K562 (cell line): ENCODE measurements at regions not wholly inside any gene's neighbourhood (a gene's known extent, or its start where the extent isn't known, plus 50 kb on each side); places are given as distances from the start of the nearest gene placed in this dataset.

ENCODE experiments used
- ATAC-seq: fragments of 200-7000 bp; cut with Tn5 transposase; 3 replicates; pipeline ENCODE4 v1.9.1; 2020; ENCODE audit warnings: moderate library complexity
- BruUV-seq: library from RNA; stranded (reverse); fragments of 400-500 nt; replicated peaks from 2 replicates; lab custom pipeline; 2021; lab: Mats Ljungman, UMichigan
- CTCF ChIA-PET: fragments of 300-600 bp; formaldehyde crosslinking; extraction: SDS; loops from one replicate; lab custom pipeline; 2021; ENCODE audit warnings: low intra/inter-chr PET ratio; lab: Yijun Ruan, JAX
- POLR2A ChIA-PET: fragments of 300-600, 350-650 bp; sonication (Branson Sonifier 250); formaldehyde crosslinking; extraction: SDS; loops from one replicate; lab custom pipeline; 2021; ENCODE audit warnings: antibody characterized with exemption, inconsistent platforms; lab: Yijun Ruan, JAX
- DNase-seq, 4 experiments: peaks; one replicate each; pipeline versions ENCODE4 v3.0.0 to v3.0.0-alpha.2; 2011 to 2018; ENCODE audit warnings: low spot score in 3 of 4, mixed read lengths in 3 of 4; ENCODE audit errors: extremely low read depth in 1 of 4
- FAIRE-seq: peaks from 2 replicates; lab custom pipeline; 2011; peaks lifted over from hg19 to GRCh38; lab: Jason Lieb, UNC
- H2AFZ ChIP-seq: 2 replicates; pipeline ENCODE4 v1.6.0; 2011; ENCODE audit warnings: low read depth, low read length, control low read depth, inconsistent platforms
- H3K27ac ChIP-seq: fragments of 200-600 bp; 3 replicates; pipeline ENCODE4 v1.8.0; 2011; ENCODE audit warnings: low read depth, mild to moderate bottlenecking, control low read depth, inconsistent platforms, low read length, moderate library complexity, mixed read lengths; ENCODE audit errors: extremely low read depth
- H3K27me3 ChIP-seq, 2 experiments: fragments of 300-600 bp in 1 of 2; 2 replicates in 1 of 2; 3 replicates in 1 of 2; pipeline versions ENCODE4 v1.6.0 to v1.8.0; 2011; ENCODE audit warnings: inconsistent platforms in 2 of 2, low read length in 2 of 2, mild to moderate bottlenecking in 1 of 2, mixed read lengths in 1 of 2, moderate library complexity in 1 of 2; ENCODE audit not compliant: control insufficient read depth in 2 of 2, insufficient read depth in 2 of 2
- H3K36me3 ChIP-seq: fragments of 300-600 bp; 3 replicates; pipeline ENCODE4 v1.8.0; 2011; ENCODE audit warnings: mild to moderate bottlenecking, low read length, inconsistent platforms; ENCODE audit not compliant: control insufficient read depth, insufficient read depth
- H3K4me1 ChIP-seq, 2 experiments: fragments of 200-600 bp in 1 of 2; replicated peaks in 1 of 2; 2 replicates in 1 of 2; 3 replicates in 1 of 2; pipeline versions ENCODE4 v1.5.1 to v1.8.0; 2011; ENCODE audit warnings: inconsistent platforms in 2 of 2, low read length in 2 of 2, mild to moderate bottlenecking in 1 of 2, mixed read lengths in 1 of 2, moderate library complexity in 1 of 2; ENCODE audit not compliant: control insufficient read depth in 2 of 2, insufficient read depth in 2 of 2
- H3K4me2 ChIP-seq: 2 replicates; pipeline ENCODE4 v1.6.1; 2011; ENCODE audit warnings: low read length, control low read depth, inconsistent platforms, mixed read lengths; ENCODE audit not compliant: insufficient read depth
- H3K4me3 ChIP-seq: fragments of 200-600 bp; sonication (generic), shearing (Covaris generic); 2 replicates; pipeline ENCODE4 v1.5.1; 2016; ENCODE audit warnings: control low read depth, inconsistent platforms
- H3K79me2 ChIP-seq: fragments of 200-600 bp; 3 replicates; pipeline ENCODE4 v1.8.0; 2011; ENCODE audit warnings: low read length, inconsistent platforms; ENCODE audit not compliant: control insufficient read depth, insufficient read depth
- H3K9ac ChIP-seq, 2 experiments: 2 replicates each; pipeline versions ENCODE4 v1.6.0 to v1.6.1; 2011; ENCODE audit warnings: low read depth in 2 of 2, low read length in 2 of 2, control low read depth in 1 of 2, inconsistent platforms in 1 of 2, mild to moderate bottlenecking in 1 of 2, mixed read lengths in 1 of 2; ENCODE audit not compliant: insufficient read depth in 1 of 2
- H3K9me1 ChIP-seq: one replicate; pipeline ENCODE4 v1.6.0; 2011; ENCODE audit warnings: inconsistent platforms, mild to moderate bottlenecking, low read length, moderate library complexity; ENCODE audit not compliant: control insufficient read depth, insufficient read depth
- H3K9me3 ChIP-seq: replicated peaks from 2 replicates; pipeline ENCODE4 v1.5.1; 2011; ENCODE audit warnings: low read depth, low read length, inconsistent platforms; ENCODE audit not compliant: control insufficient read depth, insufficient read depth
- H4K20me1 ChIP-seq: replicated peaks from 2 replicates; pipeline ENCODE4 v1.6.1; 2011; ENCODE audit warnings: low read length, inconsistent platforms, mixed read lengths; ENCODE audit not compliant: control insufficient read depth, insufficient read depth
- RBM14 ChIP-seq: fragments of 200-400 bp; formaldehyde crosslinking; IDR thresholded peaks from 2 replicates; pipeline ENCODE4 v1.6.1; 2018; ENCODE audit warnings: low read depth, mild to moderate bottlenecking, low read length, moderate library complexity, borderline replicate concordance; ENCODE audit not compliant: insufficient read depth
- RERE ChIP-seq: sonication (generic); formaldehyde crosslinking; IDR thresholded peaks from 2 replicates; pipeline ENCODE4 v1.8.0; 2023; ENCODE audit warnings: missing genetic modification reagents, mild to moderate bottlenecking, borderline replicate concordance
- ZNF174 ChIP-seq: fragments of 250-450 bp; sonication (Bioruptor Pico); IDR thresholded peaks from 2 replicates; pipeline ENCODE4 v1.4.0; 2020; ENCODE audit warnings: mild to moderate bottlenecking
- ZNF253 ChIP-seq: fragments of 250-450 bp; sonication (Bioruptor Pico); conservative IDR thresholded peaks from 2 replicates; pipeline ENCODE4 v1.6.1; 2021; ENCODE audit warnings: mild to moderate bottlenecking
- ZNF3 ChIP-seq: fragments of 250-450 bp; sonication (Bioruptor Pico); IDR thresholded peaks from 2 replicates; pipeline ENCODE4 v1.5.0; 2021; ENCODE audit warnings: mild to moderate bottlenecking, moderate library complexity
- WGBS: fragments of 100-300 bp; shearing (Covaris generic); methylation state at CpG from one replicate; pipeline ENCODE4 v1.1.6; 2016; ENCODE audit warnings: low coverage, mixed read lengths; ENCODE audit not compliant: insufficient coverage; ENCODE audit errors: missing lambda C conversion rate; 5-methylcytosine and 5-hydroxymethylcytosine counted together
- in situ Hi-C: fragments of 300-500 bp; cut with MboI; formaldehyde crosslinking; loops from 4 replicates; pipeline ENCODE4 v1.15.0; 2018; ENCODE audit warnings: inconsistent platforms, mixed read lengths
- intact Hi-C: fragments of 100-400 bp; cut with micrococcal nuclease; formaldehyde crosslinking; loops from 2 replicates; pipeline ENCODE4 v1.14.2; 2022

- WGBS: 0% methylated on average over 1 of the region's 1 CpG
- no peaks in the 10 kb centered on the region for H3K9me3 ChIP-seq
- H3K4me3 ChIP-seq: no peak overlapping the region
- intact Hi-C loops (no loop called here), in situ Hi-C loops (no loop called here)
- no peak overlapping the region for H2AFZ ChIP-seq
- H3K36me3 ChIP-seq: no peaks in the 10 kb centered on the region
- no peaks in the 10 kb centered on the region for H4K20me1 ChIP-seq
- no peak overlapping the region for H3K27ac ChIP-seq
- H3K79me2 ChIP-seq: no peaks in the 10 kb centered on the region
- TF ChIP-seq ZNF253 (no peak), RBM14 (no peak), ZNF3 (CRISPR knock-in tag) (no peak), RERE (CRISPR knock-in tag) (no peak), ZNF174 (CRISPR knock-in tag) (no peak)
- no peaks in the 10 kb centered on the region for H3K9me1 ChIP-seq
- FAIRE-seq (no peak), ATAC-seq (no peak), DNase-seq (no peak)
- no peaks in the 10 kb centered on the region for H3K27me3 ChIP-seq
- no peak overlapping the region for H3K4me2 ChIP-seq
- H3K9ac ChIP-seq: no peak overlapping the region
- ChIA-PET POLR2A (no interaction called here), CTCF (no interaction called here)
- no TSS peak for BruUV-seq
- no peaks in the 10 kb centered on the region for H3K4me1 ChIP-seq
Observed at GRCh38 chr5:24854850-24855249, 210.1 kb upstream of the CDH10 start.
